GM11168 (cell line): ENCODE measurements at regions not wholly inside any gene's neighbourhood (a gene's known extent, or its start where the extent isn't known, plus 50 kb on each side); places are given as distances from the start of the nearest gene placed in this dataset.

Experiments used
- in situ Hi-C: fragments of 300-500 bp; cut with MboI; formaldehyde crosslinking; loops from one replicate; pipeline ENCODE4 v1.12.0; 2022; ENCODE audit warnings: low sequenced_read_pairs; ENCODE audit not compliant: unreplicated experiment

GRCh38 chr9:129337336-129338140, 159.5 kb upstream of the IER5L start:
- in situ Hi-C loops = no loop called here

GRCh38 chr9:129336601-129337331, 158.7 kb upstream of the IER5L start:
- in situ Hi-C loops = no loop called here

GRCh38 chr9:129336130-129336528, 158.1 kb upstream of the IER5L start:
- in situ Hi-C loops = no loop called here

- in situ Hi-C loops = no loop called here
Observed at GRCh38 chr9:129335464-129336129, 157.5 kb upstream of the IER5L start.

GRCh38 chr9:129334105-129334935, 156.3 kb upstream of the IER5L start:
- in situ Hi-C loops = no loop called here

GRCh38 chr9:129333617-129334104, 155.6 kb upstream of the IER5L start:
- in situ Hi-C loops = no loop called here

- in situ Hi-C loops = no loop called here
Observed at GRCh38 chr9:129332581-129332980, 154.5 kb upstream of the IER5L start.

- in situ Hi-C loops = no loop called here
Observed at GRCh38 chr9:129331772-129332500, 153.9 kb upstream of the IER5L start.

- in situ Hi-C loops = no loop called here
Observed at GRCh38 chr9:129331493-129331765, 153.4 kb upstream of the IER5L start.

- in situ Hi-C loops = no loop called here
Observed at GRCh38 chr9:129330711-129331492, 152.8 kb upstream of the IER5L start.

GRCh38 chr9:129328355-129329042, 150.4 kb upstream of the IER5L start:
- in situ Hi-C loops = no loop called here

- in situ Hi-C loops = no loop called here
Observed at GRCh38 chr9:129327552-129328328, 149.7 kb upstream of the IER5L start.

- in situ Hi-C loops = no loop called here
Observed at GRCh38 chr9:129326061-129327005, 148.3 kb upstream of the IER5L start.

- in situ Hi-C loops = no loop called here
Observed at GRCh38 chr9:129324808-129325502, 146.9 kb upstream of the IER5L start.

GRCh38 chr9:129323999-129324553, 146.0 kb upstream of the IER5L start:
- in situ Hi-C loops = no loop called here
